Esophagus muscularis mucosa (tissue), 4 donors: ENCODE measurements at regions not wholly inside any gene's neighbourhood (a gene's known extent, or its start where the extent isn't known, plus 50 kb on each side); places are given as distances from the start of the nearest gene placed in this dataset.
"Not testable (repeated sequence)": the region's sequence is repeated elsewhere in the genome, so short reads cannot be mapped to it uniquely, and the experiment has no call there.

ENCODE experiments used
- DNase-seq: peaks from one replicate; pipeline ENCODE4 v3.0.0-alpha.2; 2017; ENCODE audit errors: extremely low spot score
- H3K27ac ChIP-seq, 4 donors: fragments of 200-600 bp; sonication (generic); replicated peaks in 1 of 4; 1 replicate in 3 of 4; 2 replicates in 1 of 4; pipeline ENCODE4 v1.5.1; 2016 to 2019; ENCODE audit warnings: mild to moderate bottlenecking in 1 of 4
- H3K27me3 ChIP-seq, 4 donors: fragments of 200-600 bp; sonication (generic); one replicate each; pipeline versions ENCODE4 v1.5.1 to v1.6.0; 2016 to 2019
- H3K36me3 ChIP-seq, 4 donors: fragments of 200-600 bp; sonication (generic); one replicate each; pipeline ENCODE4 v1.5.1; 2016 to 2019
- H3K4me1 ChIP-seq, 4 donors: fragments of 200-600 bp; sonication (generic); one replicate each; pipeline ENCODE4 v1.5.1; 2016 to 2019
- H3K4me3 ChIP-seq, 4 donors: fragments of 200-600 bp; sonication (generic); 1 replicate in 2 of 4; 2 replicates in 2 of 4; pipeline ENCODE4 v1.5.1; 2016 to 2019; ENCODE audit warnings: mild to moderate bottlenecking in 4 of 4, moderate library complexity in 1 of 4
- H3K9me3 ChIP-seq, 4 donors: fragments of 200-600 bp; sonication (generic); 1 replicate in 3 of 4; 2 replicates in 1 of 4; pipeline ENCODE4 v1.5.1; 2016 to 2019
- CTCF ChIP-seq, 3 experiments: fragments of 200-600 bp in 2 of 3; fragments of 450-650 bp in 1 of 3; sonication (generic) in 2 of 3; IDR thresholded peaks; one replicate each; pipeline ENCODE4 v1.5.1; 2017 to 2019; ENCODE audit warnings: antibody characterized with exemption in 3 of 3, mild to moderate bottlenecking in 2 of 3, moderate library complexity in 1 of 3
- EP300 ChIP-seq: sonication (generic); formaldehyde crosslinking; IDR thresholded peaks from one replicate; pipeline ENCODE4 v1.6.1; 2017; ENCODE audit warnings: antibody characterized with exemption
- POLR2A ChIP-seq: fragments of 450-650 bp; IDR thresholded peaks from one replicate; pipeline ENCODE4 v1.6.1; 2017; ENCODE audit warnings: antibody characterized with exemption, moderate library complexity, mild to moderate bottlenecking, low read depth
- POLR2AphosphoS5 ChIP-seq, 2 donors: sonication (generic); formaldehyde crosslinking; IDR thresholded peaks; one replicate each; pipeline ENCODE4 v1.6.1; 2017; ENCODE audit warnings: antibody characterized with exemption in 2 of 2
- WGBS: methylation state at CpG from one replicate; pipeline ENCODE4 v1.1.5; 2018; 5-methylcytosine and 5-hydroxymethylcytosine counted together
- intact Hi-C: fragments of 100-400 bp; cut with DNase I; formaldehyde crosslinking; loops from one replicate; pipeline ENCODE4 v1.15.1; 2023

GRCh38 chr9:81798606-81799005 is 109.3 kb upstream of the TLE1 start:
- Histone ChIP-seq H3K27ac (no peak overlapping the region), H3K27me3 (no peaks in the 10 kb centered on the region), H3K9me3 (no peaks in the 10 kb centered on the region), H3K36me3 (no peaks in the 10 kb centered on the region), H3K4me3 (no peak overlapping the region), H3K4me1 (no peaks in the 10 kb centered on the region)
- TF ChIP-seq CTCF (IDR thresholded peaks at IDR 0.05), result no peak
- no peak for TF ChIP-seq POLR2AphosphoS5 (IDR thresholded peaks at IDR 0.05)
- no peak for TF ChIP-seq EP300
- no peak for TF ChIP-seq POLR2A
- intact Hi-C loops, result no loop called here
- DNase-seq, result no peak
- WGBS, result 58% methylated on average over 3 of the region's 3 CpGs

GRCh38 chr9:81801190-81801589 is 111.8 kb upstream of the TLE1 start:
- no peak overlapping the region for H3K4me3 ChIP-seq
- 81% methylated on average over 3 of the region's 3 CpGs for WGBS
- TF ChIP-seq EP300 (no peak), POLR2AphosphoS5 (IDR thresholded peaks at IDR 0.05) (no peak), CTCF (IDR thresholded peaks at IDR 0.05) (no peak), POLR2A (no peak)
- H3K4me1 ChIP-seq, result peaks cover 0 to 9% (median 9%) of the 10 kb centered on the region in 4 donors
- intact Hi-C loops, result no loop called here
- H3K9me3 ChIP-seq, result no peaks in the 10 kb centered on the region
- no peaks in the 10 kb centered on the region for H3K36me3 ChIP-seq
- no peaks in the 10 kb centered on the region for H3K27me3 ChIP-seq
- DNase-seq, result no peak
- H3K27ac ChIP-seq, result no peak overlapping the region

- no peaks in the 10 kb centered on the region for H3K36me3 ChIP-seq
- no peak for TF ChIP-seq POLR2AphosphoS5 (IDR thresholded peaks at IDR 0.05)
- H3K27me3 ChIP-seq, result no peaks in the 10 kb centered on the region
- H3K4me1 ChIP-seq, result peaks cover 0 to 9% (median 9%) of the 10 kb centered on the region in 4 donors
- H3K9me3 ChIP-seq, result no peaks in the 10 kb centered on the region
- H3K4me3 ChIP-seq, result no peak overlapping the region
- H3K27ac ChIP-seq, result peak overlapping the region in 2 of 4 donors; percentile 39 to 44
- no peak for DNase-seq
- intact Hi-C loops, result no loop called here
- WGBS, result 48% methylated on average over 5 of the region's 5 CpGs
Measured at GRCh38 chr9:81804306-81804705, 115.0 kb upstream of the TLE1 start.

- 91% methylated on average over 3 of the region's 3 CpGs for WGBS
- intact Hi-C loops, H3K27ac ChIP-seq, DNase-seq, H3K36me3 ChIP-seq, H3K27me3 ChIP-seq, H3K9me3 ChIP-seq, H3K4me3 ChIP-seq: not testable (repeated sequence)
- peaks cover 6 to 22% (median 20%) of the 10 kb centered on the region in 4 donors for H3K4me1 ChIP-seq
Measured at GRCh38 chr9:81811688-81812087, 116.5 kb upstream of the SPATA31D4 start.

GRCh38 chr9:81814401-81814793 is 113.8 kb upstream of the SPATA31D4 start:
- H3K9me3 ChIP-seq, result no peaks in the 10 kb centered on the region
- no peaks in the 10 kb centered on the region for H3K27me3 ChIP-seq
- peak overlapping the region in 3 of 4 donors; percentile 31 to 45 (median 43) for H3K27ac ChIP-seq
- intact Hi-C loops, result no loop called here
- TF ChIP-seq POLR2A (no peak), POLR2AphosphoS5 (IDR thresholded peaks at IDR 0.05) (no peak), EP300 (no peak), CTCF (IDR thresholded peaks at IDR 0.05) (no peak)
- H3K4me1 ChIP-seq, result peaks cover 6 to 27% (median 23%) of the 10 kb centered on the region in 4 donors
- H3K36me3 ChIP-seq, result no peaks in the 10 kb centered on the region
- no peak overlapping the region for H3K4me3 ChIP-seq
- no peak for DNase-seq

- WGBS, result 45% methylated on average over 3 of the region's 3 CpGs
- TF ChIP-seq POLR2AphosphoS5 (IDR thresholded peaks at IDR 0.05) (no peak), EP300 (no peak), POLR2A (no peak), CTCF (IDR thresholded peaks at IDR 0.05) (no peak)
- H3K9me3 ChIP-seq, result no peaks in the 10 kb centered on the region
- intact Hi-C loops, result no loop called here
- no peaks in the 10 kb centered on the region for H3K36me3 ChIP-seq
- H3K27me3 ChIP-seq, result no peaks in the 10 kb centered on the region
- H3K4me1 ChIP-seq, result peaks cover 9 to 32% (median 27%) of the 10 kb centered on the region in 4 donors
- H3K27ac ChIP-seq, result peak overlapping the region in 3 of 4 donors; percentile 31 to 45 (median 43)
- H3K4me3 ChIP-seq, result no peak overlapping the region
- no peak for DNase-seq
Measured at GRCh38 chr9:81814794-81815464, 113.3 kb upstream of the SPATA31D4 start.
